ENCODE measurements at regions not wholly inside any gene's neighbourhood (a gene's known extent, or its start where the extent isn't known, plus 50 kb on each side); places are given as distances from the start of the nearest gene placed in this dataset.
A peak's percentile ranks its signal among the peaks of the same experiment; 100 is the strongest.
"Not testable (repeated sequence)": the region's sequence is repeated elsewhere in the genome, so short reads cannot be mapped to it uniquely, and the experiment has no call there.

DNA sequence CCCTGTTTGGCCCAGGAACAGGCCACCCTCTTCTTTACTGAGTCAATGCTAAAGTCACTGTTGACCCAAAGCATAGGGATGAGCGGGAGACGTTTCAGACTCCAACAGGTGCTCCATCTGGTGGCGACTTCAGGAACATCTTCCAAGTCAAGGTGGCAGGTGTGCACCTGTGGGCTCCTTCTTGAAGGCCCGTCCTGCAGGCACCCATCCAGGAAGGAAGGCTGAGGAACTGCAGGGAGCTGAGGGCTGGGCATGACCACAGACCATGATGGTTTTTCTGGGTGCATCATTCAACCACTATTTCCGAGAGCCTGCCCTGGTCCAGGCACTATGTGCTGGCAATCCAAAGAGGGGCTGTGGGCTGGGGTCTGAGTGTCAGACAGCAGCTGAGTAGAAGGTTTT is 142.8 kb downstream of the NDUFA10 start:
- peak; percentile 68 to 70 for DNase-seq

DNA sequence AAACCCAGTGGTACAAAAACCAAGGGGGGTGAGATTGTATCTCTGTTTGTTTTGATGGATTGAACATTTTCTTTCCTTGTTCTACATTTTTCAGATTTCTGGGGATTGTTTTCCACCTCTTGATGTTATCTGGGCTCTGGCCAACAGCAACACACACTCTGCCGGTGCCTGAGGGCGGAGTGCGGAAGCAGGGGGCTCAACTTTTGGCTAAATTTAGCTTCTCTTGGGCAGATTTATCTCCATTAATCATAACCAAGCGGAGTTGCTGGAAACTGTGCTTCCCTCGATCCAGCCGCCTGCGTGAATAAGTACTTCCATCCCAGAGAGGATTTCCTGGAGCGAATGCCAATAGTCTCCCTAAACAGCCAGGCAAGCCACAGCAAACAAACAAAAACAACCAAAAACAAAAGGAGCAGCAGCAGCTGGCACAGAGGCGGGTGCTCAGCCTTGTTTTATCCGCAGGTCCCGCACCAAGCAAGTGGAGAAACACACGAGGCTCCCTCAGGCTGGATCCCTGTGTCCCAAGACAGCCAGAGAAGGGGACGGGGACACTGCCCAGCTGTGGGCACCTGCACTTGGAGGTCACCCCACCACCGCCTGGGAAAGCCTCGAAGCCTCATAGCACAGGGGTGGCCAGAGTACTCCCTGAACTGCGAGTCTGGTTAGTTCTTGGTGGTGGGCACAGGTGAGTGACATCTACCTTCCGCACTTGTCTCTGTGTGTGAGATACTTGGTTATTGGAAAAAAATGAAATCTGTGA is 143.4 kb downstream of the NDUFA10 start:
- no peak for DNase-seq

DNA sequence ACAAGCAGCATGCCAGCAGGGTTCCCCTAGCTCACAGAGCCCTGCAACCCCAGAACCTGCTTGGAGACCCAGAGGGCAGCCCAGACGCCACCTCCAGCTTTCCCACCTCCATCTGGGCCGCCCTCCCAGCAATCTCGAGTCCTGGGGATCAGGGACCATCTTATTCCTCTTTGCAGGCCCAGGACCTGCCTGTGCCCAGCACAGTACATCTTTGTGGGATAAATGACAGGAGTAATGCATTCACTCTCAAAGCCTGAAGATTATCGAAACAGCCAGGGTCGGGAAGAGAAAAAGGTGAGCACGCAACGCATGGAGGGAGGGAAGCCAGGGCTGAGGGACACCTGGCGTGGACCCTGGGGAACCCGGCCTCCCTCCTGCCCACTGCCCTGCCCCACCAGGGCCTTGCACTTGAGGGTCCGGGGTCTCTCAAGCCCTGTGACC is 144.1 kb downstream of the NDUFA10 start:
- DNase-seq = no peak

DNA sequence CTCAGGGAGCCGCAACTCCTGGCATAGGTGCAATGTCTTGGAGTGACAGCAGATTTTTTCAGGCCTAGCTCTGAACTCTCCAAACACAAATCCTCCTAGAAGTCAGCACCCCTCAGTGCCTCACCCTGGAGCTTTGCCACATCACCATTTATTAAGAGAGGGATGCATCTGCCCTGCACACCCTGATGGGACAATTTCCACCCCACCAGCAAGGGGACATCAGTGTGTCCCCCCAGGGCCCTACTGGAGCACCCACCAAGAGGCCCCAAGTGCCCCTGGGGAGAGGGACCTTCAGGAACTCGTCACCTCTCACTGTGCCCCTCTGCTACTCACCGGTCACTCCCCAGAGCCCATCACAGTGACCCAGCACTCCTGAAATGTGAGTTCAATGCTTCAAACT is 144.7 kb downstream of the NDUFA10 start:
- no peak for DNase-seq

DNA sequence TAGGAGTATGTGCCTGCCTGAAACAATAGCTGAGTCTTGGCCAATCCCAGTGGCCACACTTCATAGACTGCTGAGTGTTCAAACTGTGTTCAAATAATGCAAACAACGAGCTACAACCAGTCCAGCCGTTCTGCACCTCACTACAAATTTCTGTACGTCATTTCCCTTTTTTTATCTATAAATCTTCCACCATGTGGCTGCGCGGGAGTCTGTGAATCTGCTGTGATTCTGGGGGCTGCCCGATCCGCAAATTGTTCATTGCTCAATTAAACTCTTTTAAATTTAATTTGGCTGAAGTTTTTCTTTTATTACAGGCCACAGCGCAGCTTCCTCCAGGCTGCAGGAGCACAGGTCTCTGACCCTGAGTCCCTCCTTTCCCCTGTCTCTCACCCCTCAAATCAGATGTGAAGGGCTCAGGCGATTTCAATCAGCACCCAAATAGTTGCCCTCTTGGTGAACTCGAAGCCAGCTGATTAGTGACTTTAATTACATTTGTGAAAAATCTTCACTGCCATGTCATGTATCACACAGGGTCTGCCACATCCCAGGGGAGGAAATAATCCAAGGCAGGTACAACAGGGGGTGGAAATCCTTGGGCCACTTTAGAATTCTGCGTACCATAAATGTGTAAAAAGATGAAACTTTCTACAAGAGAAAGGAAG is 145.6 kb downstream of the NDUFA10 start:
- no peak for DNase-seq

DNA sequence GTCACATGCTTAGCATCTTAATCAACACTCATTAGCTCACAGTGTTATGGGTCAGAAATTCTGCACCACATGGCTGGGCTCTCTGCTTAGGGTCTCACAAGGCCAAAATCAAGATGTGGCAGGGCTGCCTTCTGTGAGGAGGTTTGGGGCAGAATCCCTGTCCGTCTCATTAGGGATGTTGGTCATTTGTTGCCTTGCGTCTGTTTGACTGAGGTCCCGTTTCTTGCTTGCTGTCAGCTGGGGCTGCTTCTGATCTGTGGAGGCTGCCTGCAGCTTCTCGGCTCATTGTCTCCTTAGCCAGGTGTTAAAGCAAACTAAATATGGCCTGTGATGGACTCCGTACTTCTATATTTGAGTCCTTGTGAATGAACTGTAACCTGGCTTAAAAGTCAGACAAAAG is 146.5 kb downstream of the NDUFA10 start:
- no peak for DNase-seq

DNA sequence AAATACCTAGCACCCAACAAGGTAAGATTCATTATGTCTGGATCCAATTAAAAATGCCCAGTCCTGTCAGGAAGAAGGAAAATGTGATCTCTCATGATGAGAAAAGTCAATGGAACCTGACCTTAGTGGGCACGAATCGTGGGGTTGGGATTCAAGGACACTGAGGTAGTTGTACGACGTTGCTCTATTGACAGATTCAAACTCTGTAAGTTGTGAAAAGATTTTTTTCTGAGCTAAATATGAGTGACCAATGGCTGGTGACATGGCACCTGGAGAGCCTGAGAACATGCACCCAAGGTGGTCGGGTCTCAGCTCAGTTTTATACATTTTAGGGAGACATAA is 148.2 kb downstream of the NDUFA10 start:
- DNase-seq = no peak

DNA sequence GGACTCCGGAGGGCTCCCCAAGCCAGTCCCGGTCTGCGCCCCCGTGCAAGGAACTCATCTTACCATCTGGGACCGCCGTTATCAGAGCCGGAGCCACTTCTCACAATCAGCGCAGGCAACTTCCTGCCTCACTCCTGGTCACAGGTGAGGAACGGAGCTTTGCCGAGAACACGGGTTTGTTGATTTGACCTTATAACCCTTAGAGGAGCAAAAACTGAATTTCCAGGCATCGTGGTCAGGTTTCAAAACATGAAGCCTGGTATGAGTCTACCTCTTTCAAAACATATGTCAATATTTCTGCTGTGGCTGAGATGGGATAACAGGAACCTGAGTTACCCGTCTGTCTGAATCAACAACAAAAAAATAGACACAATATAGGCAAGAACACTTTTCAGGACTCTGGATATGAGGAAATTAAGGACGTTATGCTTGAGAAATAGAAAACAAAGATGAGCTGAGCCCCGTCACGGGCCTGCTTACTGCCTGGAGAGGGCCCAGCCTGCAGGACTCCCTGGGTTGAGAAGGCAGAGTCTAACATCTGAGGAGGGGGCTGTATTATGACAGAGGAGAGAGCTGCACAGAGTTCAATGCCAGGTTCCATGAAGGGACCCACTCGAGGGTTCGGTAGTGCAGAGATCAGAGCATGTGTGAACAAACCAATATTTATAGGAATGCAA is 148.7 kb downstream of the NDUFA10 start:
- DNase-seq = peak in 1 of 2 donors; percentile 1

DNA sequence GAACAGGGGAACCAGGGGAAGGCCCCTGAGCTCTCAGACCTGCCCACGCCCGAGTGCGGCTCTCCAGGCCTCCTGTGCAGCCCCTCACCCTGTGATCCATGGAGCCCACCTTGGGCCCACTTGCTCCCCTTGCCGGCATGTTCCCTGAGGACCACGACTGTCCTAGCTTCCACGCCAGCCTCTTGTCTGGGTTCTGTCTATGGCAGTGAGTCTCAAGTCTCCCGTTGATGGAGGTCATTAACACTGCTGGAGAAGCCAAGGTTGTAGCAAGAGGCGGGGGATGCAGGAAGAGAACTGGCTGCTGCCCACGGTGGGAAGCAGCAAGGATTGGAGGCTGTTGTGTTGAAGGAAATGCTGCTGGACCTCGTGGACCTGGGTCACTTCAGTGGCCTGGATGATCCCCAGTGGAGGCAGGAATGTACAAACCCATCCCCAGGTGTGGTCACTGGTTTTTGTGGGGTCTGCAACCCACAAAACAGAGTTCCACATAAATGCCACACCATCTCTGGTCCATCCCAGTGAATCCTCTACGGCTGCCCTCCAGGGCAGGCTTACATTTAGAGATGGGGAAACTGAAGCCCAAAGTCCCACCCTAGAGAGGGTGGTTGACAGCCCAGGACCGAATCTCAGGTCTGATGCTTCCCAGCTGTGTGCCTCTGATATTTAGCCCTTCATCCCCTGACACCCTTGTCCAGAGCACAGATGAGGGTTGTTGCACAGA is 150.3 kb downstream of the NDUFA10 start:
- DNase-seq = peak in 1 of 2 donors; percentile 12

DNA sequence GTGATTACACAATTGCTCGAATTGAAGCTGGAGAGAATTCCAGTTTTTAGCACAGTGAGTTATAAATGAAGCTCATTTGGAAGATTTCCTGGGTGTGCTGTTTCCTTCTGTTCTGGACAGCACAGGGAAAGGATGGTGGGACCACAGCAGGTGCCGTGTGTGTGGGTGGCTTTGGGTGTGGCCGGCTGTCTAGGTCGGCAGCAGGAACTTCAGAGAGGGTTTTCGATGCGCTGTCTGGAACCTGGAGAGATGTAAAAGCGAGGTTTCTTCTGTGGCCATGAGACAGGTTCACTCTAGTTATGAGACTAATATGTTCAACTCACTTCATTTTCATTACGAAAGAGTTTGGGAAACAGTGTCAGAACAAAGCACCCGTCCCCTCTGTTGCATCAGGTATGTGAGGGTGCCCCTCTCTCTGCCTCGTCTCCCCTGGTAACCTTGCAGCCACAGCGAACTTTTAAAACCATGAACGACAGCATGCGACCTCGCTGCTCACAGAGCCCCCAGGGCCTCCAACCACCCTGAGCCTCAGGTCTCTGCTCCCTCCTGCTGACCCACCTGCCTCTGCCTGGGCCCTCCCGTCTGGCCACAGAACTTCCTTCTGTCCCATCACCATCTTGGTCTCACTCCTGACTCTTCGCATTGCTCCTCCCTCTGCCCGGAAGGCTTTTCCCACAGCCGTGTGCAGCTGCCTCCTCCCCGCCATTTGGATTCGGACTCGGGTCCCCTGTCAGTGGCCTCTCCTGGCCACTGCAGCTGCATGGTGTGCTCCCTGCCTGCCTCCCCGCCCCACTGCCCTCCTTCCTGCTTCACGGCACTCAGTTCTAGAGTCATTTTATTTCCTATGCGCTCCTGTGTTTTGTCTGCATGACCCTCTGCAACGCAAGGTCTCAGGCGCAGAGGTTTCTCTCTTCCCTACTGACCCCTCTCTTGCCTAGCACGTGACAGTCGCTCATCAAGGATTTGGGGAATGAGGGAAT is 151.2 kb downstream of the NDUFA10 start:
- DNase-seq = peak; percentile 15 to 26

DNA sequence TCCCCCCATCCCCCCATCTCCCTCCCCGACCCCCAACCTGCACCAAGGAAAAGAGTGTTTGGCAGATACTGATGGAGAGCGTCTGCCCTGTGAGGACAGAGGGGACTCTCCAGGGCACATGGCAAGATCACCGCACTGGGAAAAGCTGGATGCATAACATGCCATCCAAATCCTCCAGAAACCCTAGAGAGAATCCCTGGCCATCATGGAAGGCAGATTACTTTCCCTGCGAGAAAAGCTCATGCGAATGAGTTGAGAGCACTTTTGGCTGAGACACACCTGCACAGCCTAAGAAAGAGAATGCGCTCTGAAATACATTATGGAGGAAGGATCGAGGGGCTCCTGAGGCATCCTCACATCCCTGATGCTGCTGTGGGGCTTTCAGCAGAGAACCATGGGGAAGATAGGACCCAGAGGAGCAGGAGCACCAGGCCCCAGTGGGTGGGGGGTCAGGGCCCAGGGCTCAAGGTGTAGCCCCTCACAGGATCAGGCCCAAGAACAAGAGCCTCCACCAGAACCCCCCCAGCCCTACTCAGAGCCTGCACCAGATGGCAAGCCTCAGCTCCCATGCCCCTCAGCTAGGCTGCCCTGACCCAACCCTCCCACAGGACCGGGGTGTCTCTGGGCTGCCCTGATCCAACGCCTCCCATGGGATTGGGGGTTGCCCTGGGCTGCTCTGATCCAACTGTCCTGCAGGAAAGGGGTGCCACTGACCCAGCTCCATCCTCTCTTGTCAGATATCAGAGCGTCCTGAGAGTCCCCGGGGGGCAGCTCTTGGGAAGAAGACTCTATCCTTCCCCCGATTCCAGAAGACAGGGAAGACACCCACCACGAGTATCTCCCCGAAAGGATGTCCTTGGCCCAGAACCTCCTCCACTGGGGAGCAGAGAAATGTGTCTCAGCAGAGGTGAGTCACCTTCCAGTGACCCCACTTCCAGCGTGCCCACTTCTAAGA is 153.4 kb downstream of the NDUFA10 start:
- DNase-seq = no peak

DNA sequence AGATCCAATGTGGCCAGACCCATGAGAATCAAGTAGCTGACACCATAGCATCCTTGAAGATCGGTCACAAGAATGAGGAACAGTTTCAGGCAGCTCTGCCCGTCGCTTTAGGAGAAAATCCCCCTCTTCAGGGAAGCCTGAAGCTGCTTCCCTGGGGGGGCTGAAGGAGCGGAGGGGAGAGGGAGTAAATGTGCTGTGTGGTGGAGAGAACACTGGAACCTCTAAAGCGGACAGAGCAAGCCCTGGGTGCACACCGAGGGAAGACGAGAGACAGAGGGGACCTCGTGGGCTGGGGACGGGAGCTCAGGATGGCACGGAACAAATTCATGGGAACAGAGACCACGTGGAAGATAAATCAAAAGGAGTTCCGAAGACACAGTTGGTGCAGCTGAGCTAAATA is 154.3 kb downstream of the NDUFA10 start:
- no peak for DNase-seq

DNA sequence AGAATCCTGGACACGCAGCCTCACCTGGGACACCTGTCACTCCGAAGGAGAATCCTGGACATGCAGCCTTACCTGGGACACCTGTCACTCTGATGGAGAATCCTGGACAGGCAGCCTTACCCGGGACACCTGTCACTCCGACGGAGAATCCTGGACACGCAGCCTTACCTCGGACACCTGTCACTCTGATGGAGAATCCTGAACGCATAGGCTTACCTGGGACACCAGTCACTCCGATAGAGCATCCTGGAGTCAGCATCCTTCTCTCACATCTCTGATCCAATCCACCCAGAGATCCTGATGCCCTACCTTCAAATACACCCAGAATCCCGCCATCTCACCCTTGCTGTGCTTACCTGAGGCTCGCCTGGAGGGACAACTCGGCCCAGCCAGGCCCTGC is 154.9 kb downstream of the NDUFA10 start:
- DNase-seq = no peak

DNA sequence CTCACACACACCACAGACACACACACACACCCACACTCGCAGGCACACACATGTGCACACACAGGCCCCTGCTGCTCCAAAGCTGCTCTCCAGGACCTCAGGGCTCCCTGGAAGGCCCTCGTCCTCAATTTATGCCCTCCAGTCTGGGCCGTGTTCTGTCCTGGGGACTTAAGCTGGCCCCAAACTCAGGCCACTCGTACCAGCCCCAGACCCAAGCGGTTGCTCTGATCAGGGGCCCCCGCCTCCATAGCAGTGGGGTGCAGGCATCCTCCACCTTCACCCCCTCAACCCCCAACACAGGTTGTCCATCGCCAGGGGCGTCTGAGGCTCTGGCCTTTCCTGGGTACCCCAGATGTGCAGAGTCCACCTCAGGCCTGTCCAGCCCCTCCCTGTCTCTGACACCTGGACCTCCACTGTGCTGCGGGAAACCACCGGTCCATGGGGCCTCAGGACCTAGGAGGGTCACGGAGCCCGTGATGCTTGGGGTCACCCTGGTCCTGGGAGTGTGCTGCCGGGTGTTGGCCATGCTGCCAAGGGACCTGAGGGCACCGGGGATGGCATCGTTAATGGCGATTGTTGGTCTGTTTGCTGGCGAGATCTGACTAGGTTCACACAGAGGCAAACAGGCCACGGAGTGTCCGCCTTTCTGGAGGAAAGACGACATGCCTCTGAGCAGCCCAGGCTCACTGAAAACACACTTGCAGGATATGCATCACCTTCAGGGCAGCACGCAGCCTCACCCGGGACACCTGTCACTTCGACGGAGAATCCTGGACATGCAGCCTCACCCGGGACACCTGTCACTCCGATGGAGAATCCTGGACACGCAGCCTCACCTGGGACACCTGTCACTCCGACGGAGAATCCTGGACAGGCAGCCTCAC is 155.6 kb downstream of the NDUFA10 start:
- no peak for DNase-seq

DNA sequence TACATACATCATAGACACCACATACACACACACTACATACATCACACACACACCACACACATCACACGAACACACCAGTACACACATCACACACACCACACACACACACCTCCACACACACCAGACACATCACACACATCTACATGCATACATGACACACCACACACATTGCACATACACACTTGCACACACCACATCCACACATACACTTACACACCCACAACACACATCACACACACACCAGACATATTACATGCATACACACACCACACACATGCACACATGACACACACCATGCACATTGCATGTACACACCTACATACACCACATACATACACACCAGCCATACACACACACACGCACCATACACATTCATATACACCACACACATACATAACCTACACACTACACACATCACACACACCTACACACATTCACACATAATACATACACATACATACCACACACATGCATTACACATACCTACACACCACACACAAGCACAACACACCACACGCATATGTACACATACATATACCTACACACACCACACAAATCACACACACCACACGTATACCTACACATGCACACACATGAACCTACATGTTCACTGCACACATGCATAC is 156.5 kb downstream of the NDUFA10 start:
- no peak for DNase-seq

DNA sequence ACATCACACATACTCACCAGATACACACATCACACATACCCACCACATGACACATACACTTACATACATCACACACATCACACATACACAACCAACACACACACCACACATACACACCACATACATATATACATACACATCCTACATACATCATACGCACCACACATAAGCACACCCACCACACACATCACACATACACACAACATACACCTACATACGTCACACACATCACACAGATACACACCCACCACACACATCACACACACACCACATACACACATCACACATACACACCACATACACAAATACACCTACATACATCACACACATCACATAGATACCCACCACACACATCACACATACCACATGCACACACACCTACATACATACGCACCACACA is 158.4 kb downstream of the NDUFA10 start:
- no peak for DNase-seq

DNA sequence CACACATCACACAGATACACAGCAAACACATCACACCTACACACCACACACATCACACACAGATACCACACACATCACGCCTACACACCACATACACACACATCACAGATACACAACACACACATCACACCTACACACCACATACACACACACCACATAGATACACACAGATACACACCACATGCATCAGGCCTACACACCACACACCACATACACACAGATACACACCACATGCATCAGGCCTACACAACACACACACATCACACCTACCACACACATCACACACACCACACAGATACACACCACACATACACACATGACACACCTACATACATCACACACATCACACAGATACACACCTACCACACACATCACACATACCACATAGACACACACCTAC is 158.8 kb downstream of the NDUFA10 start:
- no peak for DNase-seq

DNA sequence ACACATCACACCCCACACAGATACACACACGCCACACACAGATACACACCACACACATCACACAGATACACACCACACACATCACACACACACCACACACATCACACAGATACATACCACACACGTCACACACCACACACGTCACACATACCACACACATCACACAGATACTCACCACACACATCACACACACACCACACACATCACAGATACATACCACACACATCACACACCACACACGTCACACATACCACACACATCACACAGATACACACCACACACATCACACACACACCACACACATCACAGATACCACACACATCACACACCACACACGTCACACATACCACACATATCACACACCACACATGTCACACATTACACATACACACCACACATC is 159.3 kb downstream of the NDUFA10 start:
- DNase-seq = not testable (repeated sequence)

DNA sequence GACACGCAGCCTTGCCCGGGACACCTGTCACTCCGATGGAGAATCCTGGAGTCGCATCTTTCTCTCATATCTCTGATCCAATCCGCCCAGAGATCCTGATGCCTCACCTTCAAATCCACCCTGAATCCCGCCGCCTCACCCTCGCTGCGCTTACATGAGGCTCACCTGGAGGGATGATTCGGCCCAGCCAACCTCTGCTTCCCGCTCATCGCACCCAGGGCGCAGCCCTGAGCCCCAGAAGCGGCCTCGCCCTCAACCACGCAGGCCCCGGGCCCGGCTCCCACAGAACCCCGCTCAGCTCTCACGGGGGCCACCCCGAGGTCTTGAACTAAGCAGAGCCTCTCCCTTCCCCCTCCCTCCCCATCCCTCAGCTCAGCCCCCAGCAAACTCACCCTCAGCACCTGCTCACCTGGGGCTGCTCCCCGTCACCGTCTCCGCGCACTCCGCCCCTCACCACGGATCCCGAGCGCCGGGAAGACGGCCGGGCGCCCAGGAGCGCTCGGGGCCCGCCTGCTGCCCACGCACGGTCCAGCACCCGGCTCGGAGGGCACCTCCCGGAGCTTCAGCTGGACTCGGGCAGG is 160.0 kb downstream of the NDUFA10 start:
- no peak for DNase-seq
